ENCODE measurements at regions not wholly inside any gene's neighbourhood (a gene's known extent, or its start where the extent isn't known, plus 50 kb on each side); places are given as distances from the start of the nearest gene placed in this dataset.

- Histone ChIP-seq H3K9ac (ENCODE audit: insufficient read depth, low read depth, low read length) (no peak overlapping the region), H3K4me2 (ENCODE audit: low read depth, low read length) (no peak overlapping the region), H3K4me3 (replicated peaks in 1 of 3; ENCODE audit: insufficient read depth in 1 of 3, low read depth in 2 of 3, low read length in 3 of 3) (no peak overlapping the region), H3K79me2 (ENCODE audit: insufficient read depth, low read length) (no peaks in the 10 kb centered on the region), H2AFZ (ENCODE audit: low read length) (no peak overlapping the region), H3K36me3 (replicated peaks in 1 of 2; ENCODE audit: control insufficient read depth in 1 of 2, insufficient read depth in 2 of 2, low read length in 2 of 2) (no peaks in the 10 kb centered on the region), H3K27ac (ENCODE audit: extremely low read length, insufficient read depth, low read length) (no peak overlapping the region), H3K4me1 (ENCODE audit: insufficient read depth, low read length) (no peaks in the 10 kb centered on the region), H3K9me3 (ENCODE audit: low read length) (no peaks in the 10 kb centered on the region), H4K20me1 (ENCODE audit: insufficient read depth, low read length) (no peaks in the 10 kb centered on the region), H3K27me3 (ENCODE audit: control insufficient read depth in 1 of 2, insufficient read depth in 2 of 2, low read length in 2 of 2) (peaks cover 0 to 16% of the 10 kb centered on the region in 2 experiments; a peak in 1 of 5 replicates)
- intact Hi-C loops (cut with micrococcal nuclease; ENCODE audit: unreplicated experiment) = no loop called here
- in situ Hi-C loops (cut with HindIII; ENCODE audit: extremely low pct_ligation_motif_present, low pct_unique_long_range_greater_than_20kb) = no loop called here
- no peak for ATAC-seq
- ChIA-PET CTCF (ENCODE audit: low intra/inter-chr PET ratio, low total read pairs) (no interaction called here), POLR2A (no interaction called here)
- FAIRE-seq = no peak
- no peak for TF ChIP-seq ZNF747 (CRISPR knock-in tag; IDR thresholded peaks at IDR 0.05; ENCODE audit: borderline replicate concordance)
- TF ChIP-seq ZBTB49 (CRISPR knock-in tag; IDR thresholded peaks at IDR 0.05; ENCODE audit: borderline replicate concordance) = no peak
- BruUV-seq (replicated peaks) = no TSS peak
- WGBS (ENCODE audit: low lambda C conversion rate) = 12% methylated on average over 8 of the region's 14 CpGs
- DNase-seq (ENCODE audit: low spot score) = no peak
Observed at GRCh38 chr1:29688471-29689365, 452.4 kb downstream of the PTPRU start.

GRCh38 chr1:29687601-29688244, 451.4 kb downstream of the PTPRU start:
- in situ Hi-C loops (cut with HindIII; ENCODE audit: extremely low pct_ligation_motif_present, low pct_unique_long_range_greater_than_20kb) = no loop called here
- peaks cover 0 to 16% of the 10 kb centered on the region in 2 experiments; a peak in 1 of 5 replicates for H3K27me3 ChIP-seq (ENCODE audit: control insufficient read depth in 1 of 2, insufficient read depth in 2 of 2, low read length in 2 of 2)
- no peaks in the 10 kb centered on the region for H3K9me3 ChIP-seq (ENCODE audit: low read length)
- H3K27ac ChIP-seq (ENCODE audit: extremely low read length, insufficient read depth, low read length) = no peak overlapping the region
- intact Hi-C loops (cut with micrococcal nuclease; ENCODE audit: unreplicated experiment) = no loop called here
- H3K9ac ChIP-seq (ENCODE audit: insufficient read depth, low read depth, low read length) = no peak overlapping the region
- H3K4me2 ChIP-seq (ENCODE audit: low read depth, low read length) = no peak overlapping the region
- no peak overlapping the region for H3K4me3 ChIP-seq (replicated peaks in 1 of 3; ENCODE audit: insufficient read depth in 1 of 3, low read depth in 2 of 3, low read length in 3 of 3)
- H3K79me2 ChIP-seq (ENCODE audit: insufficient read depth, low read length) = no peaks in the 10 kb centered on the region
- H3K36me3 ChIP-seq (replicated peaks in 1 of 2; ENCODE audit: control insufficient read depth in 1 of 2, insufficient read depth in 2 of 2, low read length in 2 of 2) = no peaks in the 10 kb centered on the region
- DNase-seq (ENCODE audit: low spot score) (no peak), ATAC-seq (no peak), FAIRE-seq (no peak)
- H4K20me1 ChIP-seq (ENCODE audit: insufficient read depth, low read length) = no peaks in the 10 kb centered on the region
- no TSS peak for BruUV-seq (replicated peaks)
- 10% methylated on average over 4 of the region's 4 CpGs for WGBS (ENCODE audit: low lambda C conversion rate)
- no peak overlapping the region for H2AFZ ChIP-seq (ENCODE audit: low read length)
- CTCF ChIA-PET (ENCODE audit: low intra/inter-chr PET ratio, low total read pairs) = no interaction called here
- POLR2A ChIA-PET = no interaction called here
- H3K4me1 ChIP-seq (ENCODE audit: insufficient read depth, low read length) = no peaks in the 10 kb centered on the region
- TF ChIP-seq ZMAT5 (CRISPR knock-in tag; IDR thresholded peaks at IDR 0.05; ENCODE audit: borderline replicate concordance, low read depth) = no peak
- no peak for TF ChIP-seq POLR2A (IDR thresholded peaks at IDR 0.05; ENCODE audit: insufficient read depth in 1 of 2, low read depth in 2 of 2, low read length in 2 of 2)
- TF ChIP-seq ZNF562 (CRISPR knock-in tag; IDR thresholded peaks at IDR 0.05; ENCODE audit: borderline replicate concordance) = no peak
- no peak for TF ChIP-seq DPF2 (CRISPR knock-in tag; IDR thresholded peaks at IDR 0.05; ENCODE audit: borderline replicate concordance, low read depth)
- TF ChIP-seq ZNF556 (CRISPR knock-in tag; IDR thresholded peaks at IDR 0.05; ENCODE audit: borderline replicate concordance) = no peak
- no peak for TF ChIP-seq CBX2 (IDR thresholded peaks at IDR 0.05; ENCODE audit: low read depth, low read length)
- TF ChIP-seq CBX2 (CRISPR knock-in tag; IDR thresholded peaks at IDR 0.05; ENCODE audit: low read depth) = no peak
- no peak for TF ChIP-seq HOXA5 (CRISPR knock-in tag; IDR thresholded peaks at IDR 0.05)
- TF ChIP-seq ZNF331 (CRISPR knock-in tag; IDR thresholded peaks at IDR 0.05) = no peak
- TF ChIP-seq NFE2 (CRISPR knock-in tag; IDR thresholded peaks at IDR 0.05) = no peak
- TF ChIP-seq NRL (CRISPR knock-in tag; IDR thresholded peaks at IDR 0.05; ENCODE audit: borderline replicate concordance) = no peak
- no peak for TF ChIP-seq RFXAP (CRISPR knock-in tag; IDR thresholded peaks at IDR 0.05; ENCODE audit: borderline replicate concordance)
- no peak for TF ChIP-seq ZNF441 (CRISPR knock-in tag; IDR thresholded peaks at IDR 0.05; ENCODE audit: borderline replicate concordance)
- no peak for TF ChIP-seq HOXA3 (CRISPR knock-in tag; IDR thresholded peaks at IDR 0.05)
